Motor neuron (in vitro differentiated cells): ENCODE measurements at regions not wholly inside any gene's neighbourhood (a gene's known extent, or its start where the extent isn't known, plus 50 kb on each side); places are given as distances from the start of the nearest gene placed in this dataset.

ENCODE experiments used
- ATAC-seq, 8 experiments: fragments of 200-7000 bp; cut with Tn5 transposase; replicated peaks in 6 of 8; 2 replicates each; pipeline ENCODE4 v1.8.0; 2021; ENCODE audit warnings: mild to moderate bottlenecking in 8 of 8, moderate library complexity in 8 of 8
- H3K27ac ChIP-seq, 2 donors: fragments of 250-450 bp; sonication (Bioruptor Pico); 2 replicates each; pipeline ENCODE4 v1.9.0; 2021; ENCODE audit warnings: antibody characterized with exemption in 2 of 2, mild to moderate bottlenecking in 2 of 2, moderate library complexity in 1 of 2
- H3K4me1 ChIP-seq, 2 donors: fragments of 250-450 bp; sonication (Bioruptor Pico); replicated peaks in 1 of 2; 2 replicates each; pipeline ENCODE4 v1.6.1; 2021; ENCODE audit warnings: antibody characterized with exemption in 2 of 2, mild to moderate bottlenecking in 2 of 2, moderate library complexity in 1 of 2
- H3K4me3 ChIP-seq, 5 donors: fragments of 250-450 bp; sonication (Bioruptor Pico); 2 replicates each; pipeline ENCODE4 v1.9.0; 2021; ENCODE audit warnings: antibody characterized with exemption in 5 of 5, mild to moderate bottlenecking in 5 of 5, moderate library complexity in 4 of 5
- WGBS, 10 experiments: fragments of 450-650 bp; shearing (Covaris generic); methylation state at CpG; one replicate each; pipeline ENCODE4 v1.0.0; 2022; 5-methylcytosine and 5-hydroxymethylcytosine counted together
- in situ Hi-C, 9 experiments: fragments of 400-800 bp; cut with MboI; loops; one replicate each; pipeline ENCODE4 v1.15.0; 2021; ENCODE audit warnings: low sequenced_read_pairs in 9 of 9, low pct_unique_long_range_greater_than_20kb in 2 of 9; ENCODE audit not compliant: unreplicated experiment in 9 of 9

GRCh38 chr11:86749821-86750401, 50.4 kb upstream of the PRSS23 start:
- 28 to 73% (median 54%) methylated on average over 1 to 2 of the region's 2 CpGs; no CpG with 5 or more reads in 3 of the 10 experiments for WGBS, 10 experiments
- no peak overlapping the region for H3K4me3 ChIP-seq

GRCh38 chr11:86749376-86749775, 51.0 kb upstream of the PRSS23 start:
- in situ Hi-C loops = no loop called here
- H3K4me1 ChIP-seq = no peaks in the 10 kb centered on the region
- no peak overlapping the region for H3K4me3 ChIP-seq
- H3K27ac ChIP-seq = no peak overlapping the region
- WGBS, 10 experiments = 80 to 100% (median 100%) methylated on average over 1 to 2 of the region's 3 CpGs; no CpG with 5 or more reads in 5 of the 10 experiments
- ATAC-seq = no peak

More at GRCh38 chr11:86749821-86750401, 50.4 kb upstream of the PRSS23 start:
- H3K27ac ChIP-seq = no peak overlapping the region
- in situ Hi-C loops = no loop called here
- no peaks in the 10 kb centered on the region for H3K4me1 ChIP-seq
- peak in 5 of 8 experiments; percentile 30 to 52 (median 41) for ATAC-seq

GRCh38 chr11:86748296-86748695, 52.0 kb upstream of the PRSS23 start:
- no peak for ATAC-seq
- 38 to 100% (median 80%) methylated on average over 1 to 4 of the region's 4 CpGs; no CpG with 5 or more reads in 3 of the 10 experiments for WGBS, 10 experiments
- Histone ChIP-seq H3K4me1 (peaks cover 3% of the 10 kb centered on the region in 2 donors), H3K27ac (no peak overlapping the region), H3K4me3 (no peak overlapping the region)
- in situ Hi-C loops = no loop called here

GRCh38 chr11:86747801-86748200, 52.5 kb upstream of the PRSS23 start:
- H3K4me3 ChIP-seq = no peak overlapping the region
- H3K4me1 ChIP-seq = peaks cover 7 to 8% of the 10 kb centered on the region in 2 donors
- H3K27ac ChIP-seq = no peak overlapping the region
- in situ Hi-C loops = no loop called here
- no peak for ATAC-seq
- 80 to 100% (median 100%) methylated on average over 1 to 3 of the region's 3 CpGs; no CpG with 5 or more reads in 2 of the 10 experiments for WGBS, 10 experiments

- Histone ChIP-seq H3K27ac (no peak overlapping the region), H3K4me3 (no peak overlapping the region), H3K4me1 (peaks cover 7 to 9% of the 10 kb centered on the region in 2 donors)
- 25 to 100% (median 92%) methylated on average over 1 to 3 of the region's 3 CpGs; no CpG with 5 or more reads in 2 of the 10 experiments for WGBS, 10 experiments
- in situ Hi-C loops = no loop called here
- ATAC-seq = peak in 1 of 8 experiments; percentile 36
These were observed 53.8 kb upstream of the PRSS23 start for GRCh38 chr11:86746514-86746913.

- no peak for ATAC-seq
- 80 to 100% (median 100%) methylated on average over 1 of the region's 2 CpGs; no CpG with 5 or more reads in 4 of the 10 experiments for WGBS, 10 experiments
- in situ Hi-C loops = no loop called here
- H3K4me3 ChIP-seq = no peak overlapping the region
- H3K4me1 ChIP-seq = peaks cover 15 to 16% of the 10 kb centered on the region in 2 donors
- H3K27ac ChIP-seq = no peak overlapping the region
These were observed 54.8 kb upstream of the PRSS23 start for GRCh38 chr11:86745571-86745970.

GRCh38 chr11:86743223-86744118, 56.9 kb upstream of the PRSS23 start:
- peaks cover 18 to 20% of the 10 kb centered on the region in 2 donors for H3K4me1 ChIP-seq
- no peak overlapping the region for H3K27ac ChIP-seq
- in situ Hi-C loops = no loop called here
- ATAC-seq = peak in 7 of 8 experiments; percentile 36 to 90 (median 85)
- WGBS, 10 experiments = 0 to 100% (median 72%) methylated on average over 1 to 7 of the region's 7 CpGs; no CpG with 5 or more reads in 1 of the 10 experiments
- no peak overlapping the region for H3K4me3 ChIP-seq

GRCh38 chr11:86741839-86742805, 58.2 kb upstream of the PRSS23 start:
- Histone ChIP-seq H3K27ac (no peak overlapping the region), H3K4me1 (peaks cover 18 to 20% of the 10 kb centered on the region in 2 donors), H3K4me3 (no peak overlapping the region)
- WGBS, 10 experiments = 89 to 100% (median 97%) methylated on average over 1 to 5 of the region's 6 CpGs; no CpG with 5 or more reads in 2 of the 10 experiments
- in situ Hi-C loops = no loop called here
- ATAC-seq = peak in 3 of 8 experiments; percentile 8 to 31 (median 13)

GRCh38 chr11:86741484-86741835, 58.9 kb upstream of the PRSS23 start:
- in situ Hi-C loops = no loop called here
- peak in 2 of 8 experiments; percentile 25 to 40 for ATAC-seq
- no peak overlapping the region for H3K27ac ChIP-seq
- no peak overlapping the region for H3K4me3 ChIP-seq
- H3K4me1 ChIP-seq = peaks cover 18 to 20% of the 10 kb centered on the region in 2 donors

GRCh38 chr11:86740628-86741483, 59.5 kb upstream of the PRSS23 start:
- H3K4me1 ChIP-seq = peaks cover 18 to 20% of the 10 kb centered on the region in 2 donors
- 0 to 100% (median 61%) methylated on average over 1 to 6 of the region's 7 CpGs for WGBS, 10 experiments
- in situ Hi-C loops = no loop called here
- peak overlapping the region in 1 of 2 donors; percentile 63 for H3K27ac ChIP-seq
- peak; percentile 28 to 90 (median 53) for ATAC-seq
- H3K4me3 ChIP-seq = no peak overlapping the region

GRCh38 chr11:86738568-86738967, 61.8 kb upstream of the PRSS23 start:
- Histone ChIP-seq H3K27ac (no peak overlapping the region), H3K4me3 (no peak overlapping the region), H3K4me1 (peaks cover 18 to 19% of the 10 kb centered on the region in 2 donors)
- ATAC-seq = no peak
- in situ Hi-C loops = no loop called here
- WGBS, 10 experiments = 83 to 100% (median 92%) methylated on average over 1 to 2 of the region's 2 CpGs; no CpG with 5 or more reads in 3 of the 10 experiments

- H3K4me3 ChIP-seq = no peak overlapping the region
- peak in 2 of 8 experiments; percentile 12 to 18 for ATAC-seq
- peaks cover 10 to 13% of the 10 kb centered on the region in 2 donors for H3K4me1 ChIP-seq
- no peak overlapping the region for H3K27ac ChIP-seq
- in situ Hi-C loops = no loop called here
These were observed 62.6 kb upstream of the PRSS23 start for GRCh38 chr11:86737737-86738136.
